Fibroblast of skin of scalp (primary cell): ENCODE measurements at regions not wholly inside any gene's neighbourhood (a gene's known extent, or its start where the extent isn't known, plus 50 kb on each side); places are given as distances from the start of the nearest gene placed in this dataset.

ENCODE experiments used
- DNase-seq: peaks from one replicate; pipeline ENCODE4 v3.0.0-alpha.2; 2013

DNA sequence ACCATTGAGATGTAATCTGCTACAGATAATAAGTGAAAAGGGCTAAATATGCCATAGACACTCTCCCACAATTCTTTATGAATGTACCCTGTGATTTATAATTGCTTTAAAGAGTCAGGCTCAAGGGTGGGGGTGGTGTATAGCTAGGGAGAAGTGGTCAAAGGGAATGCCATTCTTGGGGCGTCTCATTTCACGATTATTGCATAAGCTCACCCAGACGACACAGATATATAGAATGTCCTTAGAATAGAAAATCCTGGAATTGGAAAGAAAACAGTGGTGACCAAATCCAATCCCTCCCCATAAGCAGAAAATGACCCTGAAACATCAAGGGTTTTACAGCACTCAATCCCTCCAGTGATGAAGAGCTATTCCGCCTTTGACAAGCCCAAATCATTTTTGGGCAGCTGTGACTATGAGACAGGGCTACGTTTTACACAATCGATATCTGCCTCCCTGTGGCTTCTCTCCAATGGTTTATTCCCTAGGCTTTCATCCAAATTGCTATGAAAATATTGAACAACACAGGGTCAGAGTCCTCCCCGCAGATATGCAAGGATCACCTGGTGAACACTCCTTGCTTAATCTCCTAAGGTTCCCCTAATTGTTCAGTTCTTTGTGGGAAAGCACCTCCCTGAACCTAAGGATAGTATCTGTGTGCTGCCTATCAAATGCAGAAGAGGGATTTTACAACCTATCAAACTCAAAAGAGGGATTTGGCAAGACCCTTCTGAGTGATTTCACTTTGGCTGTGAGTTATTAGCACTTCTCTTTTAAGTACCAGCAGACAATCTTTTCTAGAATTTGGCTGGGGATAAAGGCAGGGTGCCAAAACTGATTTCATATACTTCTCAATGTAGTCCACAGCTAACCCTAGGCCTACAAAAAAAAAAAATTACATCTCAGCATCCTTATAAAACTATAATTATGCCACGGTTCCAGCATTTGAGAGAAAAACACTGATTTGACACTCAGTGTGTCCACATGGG is 144.9 kb upstream of the CDH6 start:
- no peak for DNase-seq

GRCh38 chr5:31047621-31048020 is 145.9 kb upstream of the CDH6 start:
- DNase-seq: no peak

DNA sequence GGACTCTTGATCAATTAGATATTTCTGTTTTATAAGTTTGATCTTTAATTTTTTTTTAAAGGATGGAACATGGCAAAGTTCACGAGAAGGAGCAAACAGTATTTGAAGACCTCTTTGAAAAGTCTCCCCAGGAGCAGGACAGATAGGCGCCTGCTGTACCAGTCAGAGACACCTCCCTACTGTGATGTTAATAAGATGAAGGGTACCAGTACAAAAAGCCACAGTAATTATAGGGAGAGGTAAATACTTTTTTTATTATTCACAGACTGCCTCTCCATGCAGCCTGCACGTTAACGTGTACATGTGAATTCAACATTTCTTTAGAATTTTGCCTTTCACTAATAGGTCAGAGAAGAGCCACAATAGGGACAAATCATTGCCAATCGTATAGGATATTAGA is 146.5 kb upstream of the CDH6 start:
- DNase-seq: no peak

DNA sequence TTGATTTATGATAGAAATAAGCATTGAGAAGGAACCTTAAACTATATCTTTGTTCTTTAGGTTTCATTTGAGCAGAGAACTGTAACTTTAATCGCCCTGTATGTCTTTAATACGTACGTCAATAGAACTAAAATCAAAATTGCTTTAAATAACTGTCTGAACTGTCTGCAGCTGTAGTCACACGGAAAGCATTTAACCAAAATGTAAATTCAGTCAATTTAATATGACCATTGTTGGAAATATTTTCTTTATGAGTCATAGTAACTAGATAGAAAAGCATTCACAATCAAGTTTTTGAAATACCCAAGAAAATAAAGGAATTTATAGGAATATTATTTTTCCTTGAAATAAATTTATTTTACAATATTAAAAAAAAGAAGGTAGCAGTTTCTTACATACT is 157.1 kb upstream of the CDH6 start:
- DNase-seq: peak; percentile 72

DNA sequence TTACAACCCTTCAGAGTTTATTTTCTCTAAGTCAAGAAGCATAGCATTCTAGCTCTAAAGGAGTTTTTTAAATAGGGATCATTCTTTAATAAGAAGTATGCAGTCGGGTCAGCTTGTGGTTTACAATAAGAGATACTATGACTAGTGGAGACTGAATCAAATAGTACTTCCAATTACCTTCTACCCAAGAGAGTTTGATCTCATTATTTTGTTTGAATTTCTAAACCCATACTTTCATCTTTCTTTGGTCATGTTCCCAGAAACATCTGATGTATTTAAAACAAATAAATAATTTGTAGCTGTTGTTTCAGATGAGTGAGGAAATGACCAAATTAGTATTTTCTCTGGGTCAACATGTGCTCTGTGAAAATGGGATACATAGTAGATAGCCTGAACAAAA is 160.2 kb upstream of the CDH6 start:
- peak; percentile 31 for DNase-seq

GRCh38 chr5:31029925-31030324 is 163.6 kb upstream of the CDH6 start:
- DNase-seq: no peak

- DNase-seq: no peak
These were observed 165.8 kb upstream of the CDH6 start for GRCh38 chr5:31027721-31028120.

DNA sequence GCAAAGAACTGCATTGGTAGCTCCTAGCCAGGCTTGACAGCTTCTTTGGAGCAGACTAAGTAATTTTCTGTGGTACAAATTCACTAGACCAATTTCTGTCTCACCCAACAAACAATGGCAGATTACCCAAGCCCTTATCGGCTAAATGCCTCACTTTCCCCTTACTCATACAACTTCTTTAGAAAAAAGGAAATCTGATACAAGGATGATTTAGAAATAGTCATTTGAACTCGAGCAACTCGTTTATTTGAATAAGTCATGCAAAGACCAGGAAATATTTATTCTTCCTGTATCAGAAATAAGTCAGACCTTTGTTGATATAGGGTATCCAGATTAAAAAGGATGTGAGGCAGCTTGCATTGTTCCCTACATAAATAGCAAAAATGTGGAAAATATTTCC is 170.4 kb upstream of the CDH6 start:
- peak; percentile 6 for DNase-seq

DNA sequence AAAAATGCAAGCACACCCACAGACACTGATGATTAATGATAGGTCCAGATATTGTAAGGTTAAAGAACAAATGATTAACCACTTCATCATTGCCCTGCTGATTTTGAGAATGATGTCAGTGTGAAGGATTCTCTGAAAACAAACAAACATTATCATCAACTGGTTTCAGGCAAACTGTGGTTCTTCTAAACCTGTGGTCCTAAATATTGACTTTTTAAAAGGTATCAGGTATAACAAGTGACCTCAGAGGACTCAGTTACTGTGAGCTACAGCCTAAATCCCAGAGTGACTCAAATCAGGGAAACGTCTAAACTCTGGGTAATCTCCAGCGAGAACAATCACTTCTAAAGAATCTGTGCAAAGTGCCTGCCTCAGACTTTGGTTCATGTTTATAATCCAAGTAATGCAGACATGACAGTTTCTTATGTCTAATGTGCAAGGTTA is 172.3 kb upstream of the CDH6 start:
- DNase-seq: no peak

DNA sequence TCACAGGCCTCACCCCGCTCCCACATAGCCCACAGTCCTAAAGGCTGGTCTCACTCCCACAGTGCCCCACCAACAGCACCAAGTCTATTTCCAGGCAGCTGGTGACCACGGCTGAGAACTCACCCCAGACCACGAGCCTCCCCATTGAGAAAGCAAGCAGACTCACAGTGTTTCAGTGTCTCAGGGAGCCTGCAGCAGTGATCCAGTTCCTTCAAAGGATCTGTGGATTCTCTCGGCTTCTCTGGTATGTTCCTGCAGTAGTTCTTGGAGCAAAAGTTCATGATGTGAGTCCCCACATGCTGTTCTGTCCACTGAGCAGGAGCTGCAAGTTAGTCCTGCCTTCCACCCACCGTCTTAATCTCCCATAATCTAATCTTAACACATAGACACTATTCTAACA is 185.3 kb upstream of the CDH6 start:
- no peak for DNase-seq

- DNase-seq: no peak
These were observed 185.8 kb upstream of the CDH6 start for GRCh38 chr5:31007672-31008071.

DNA sequence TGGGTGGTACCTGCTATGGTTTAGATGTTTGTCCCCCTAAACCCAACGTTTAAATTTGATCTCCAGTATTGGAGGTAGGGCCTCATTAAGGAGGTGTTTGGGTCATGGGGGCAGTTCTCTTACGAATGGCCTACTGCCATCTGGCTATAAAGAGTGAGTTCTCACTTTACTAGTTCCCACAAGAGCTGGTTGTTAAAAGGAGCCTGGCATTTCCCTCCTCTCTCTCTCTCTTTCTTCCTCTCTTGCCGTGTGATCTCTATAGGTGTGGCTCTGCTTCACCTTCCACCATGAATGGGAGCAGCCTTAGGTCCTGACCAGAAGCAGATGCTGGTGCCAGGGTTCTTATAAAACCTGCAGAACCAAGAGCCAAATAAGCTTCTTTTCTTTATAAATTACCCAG is 193.2 kb upstream of the CDH6 start:
- DNase-seq: no peak

- DNase-seq: no peak
These were observed 195.8 kb upstream of the CDH6 start for GRCh38 chr5:30997681-30998080.

- no peak for DNase-seq
These were observed 198.6 kb upstream of the CDH6 start for GRCh38 chr5:30994902-30995301.

- no peak for DNase-seq
These were observed 199.3 kb upstream of the CDH6 start for GRCh38 chr5:30994176-30994575.

DNA sequence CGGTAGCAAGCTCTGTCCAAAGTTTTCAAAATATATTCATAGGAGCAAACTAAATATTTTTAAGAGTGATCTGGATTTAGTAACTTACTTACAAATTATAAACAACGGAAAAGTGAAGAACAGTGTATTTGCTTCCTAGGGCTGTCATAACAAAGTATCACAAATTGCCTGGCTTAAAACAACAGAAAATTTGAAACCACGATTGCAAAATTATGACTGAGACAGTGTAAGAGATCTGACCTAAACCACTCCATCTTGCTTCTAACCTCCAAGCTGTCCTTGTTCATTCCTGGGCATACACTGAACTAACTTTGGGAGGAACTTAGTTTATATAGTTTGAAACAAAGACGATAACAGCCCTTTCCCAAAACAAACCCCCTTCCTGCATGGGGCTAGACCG is 202.0 kb upstream of the CDH6 start:
- no peak for DNase-seq

DNA sequence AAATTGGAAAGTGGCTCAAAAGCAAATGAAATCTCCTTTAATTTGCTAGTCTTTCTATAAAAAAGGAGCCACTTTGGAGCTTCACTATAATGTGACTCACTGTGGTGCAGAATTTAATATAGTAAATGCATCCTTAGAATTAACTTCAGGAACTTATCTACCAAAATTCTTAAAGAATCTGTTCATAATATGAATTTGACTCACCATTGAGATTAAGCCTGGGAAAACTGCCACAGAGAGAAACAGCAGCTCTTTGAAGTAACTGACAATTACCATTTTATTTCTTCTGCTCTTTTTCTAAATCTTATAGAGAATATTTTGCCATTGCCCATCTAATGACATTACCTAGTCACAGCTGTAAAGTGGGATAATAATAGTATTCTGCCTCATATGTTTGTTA is 211.9 kb upstream of the CDH6 start:
- peak; percentile 3 for DNase-seq

DNA sequence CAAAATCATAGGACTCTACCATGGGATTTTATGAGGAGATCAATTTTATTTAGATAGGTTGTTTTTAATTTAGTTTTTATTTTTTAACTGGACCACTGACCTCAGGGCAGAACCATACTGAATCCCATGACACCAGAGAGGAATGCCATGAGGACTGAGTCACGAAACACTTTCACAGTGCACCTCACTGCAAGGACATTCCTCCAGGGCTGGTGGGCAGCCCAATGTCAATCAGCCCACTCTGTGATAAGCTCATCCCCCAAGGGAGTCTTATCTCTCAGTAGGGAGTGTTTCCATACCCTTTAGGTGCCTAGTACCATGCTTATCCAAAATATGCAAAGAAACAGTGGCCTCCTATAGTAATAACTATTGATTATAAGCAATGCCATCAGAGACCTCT is 224.5 kb upstream of the CDH6 start:
- peak; percentile 2 for DNase-seq

- peak; percentile 2 for DNase-seq
These were observed 233.4 kb upstream of the CDH6 start for GRCh38 chr5:30960036-30960435.

DNA sequence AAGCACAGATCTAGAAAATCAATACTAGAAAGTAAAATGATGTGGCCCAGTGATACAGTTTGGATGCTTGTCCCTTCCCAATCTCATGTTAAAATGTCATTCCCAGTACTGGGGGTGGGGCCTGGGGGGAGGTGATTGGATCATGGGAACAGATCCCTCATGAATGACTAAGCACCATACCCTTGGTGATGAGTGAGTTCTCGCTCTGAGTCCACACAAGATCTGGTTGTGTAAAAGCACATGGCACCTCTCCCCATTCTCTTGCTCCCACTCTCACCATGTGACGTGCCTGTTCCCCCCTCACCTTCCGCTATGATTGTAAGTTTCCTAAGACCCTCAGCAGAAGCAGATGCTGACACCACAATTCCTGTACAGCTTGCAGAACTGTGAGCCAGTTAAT is 234.2 kb upstream of the CDH6 start:
- DNase-seq: peak; percentile 17

DNA sequence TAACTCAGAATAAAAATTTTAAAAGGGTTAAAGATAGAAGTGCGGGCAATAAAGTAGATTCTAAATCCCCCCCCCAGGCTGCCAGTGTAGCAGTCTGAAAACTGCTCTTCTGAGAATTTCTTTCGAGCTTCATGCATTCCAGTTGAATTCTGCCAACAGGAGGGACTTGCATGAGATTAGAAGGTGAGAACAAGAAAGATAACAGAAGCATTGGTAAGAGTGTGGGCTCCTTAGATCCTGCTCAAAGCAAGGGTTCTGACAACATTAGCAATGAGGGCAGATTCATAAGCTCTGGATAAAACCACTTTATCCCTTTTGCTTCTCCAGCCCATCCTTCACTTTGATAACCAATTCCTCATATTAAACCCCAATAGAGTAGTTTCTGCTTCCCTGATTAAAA is 235.9 kb upstream of the CDH6 start:
- DNase-seq: no peak

DNA sequence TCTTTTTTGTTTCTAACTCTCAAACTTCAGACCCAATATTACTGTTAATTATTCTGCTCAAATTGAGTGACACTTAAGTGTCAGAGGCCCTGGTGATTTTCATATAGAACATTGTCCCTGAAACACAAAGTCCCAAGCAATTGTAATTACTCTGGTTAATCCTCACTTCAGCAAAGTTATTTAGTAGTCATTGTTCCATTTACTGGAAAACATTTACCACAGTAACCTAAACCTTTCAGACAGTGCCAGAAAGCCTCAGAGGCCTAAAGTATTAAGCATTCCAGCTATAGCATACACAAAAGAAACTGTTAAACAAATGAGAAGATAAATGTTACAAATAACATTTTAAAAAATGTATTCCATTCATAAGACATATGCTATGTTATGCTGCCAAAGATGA is 237.2 kb upstream of the CDH6 start:
- DNase-seq: no peak

GRCh38 chr5:30937070-30937469 is 256.4 kb upstream of the CDH6 start:
- no peak for DNase-seq

DNA sequence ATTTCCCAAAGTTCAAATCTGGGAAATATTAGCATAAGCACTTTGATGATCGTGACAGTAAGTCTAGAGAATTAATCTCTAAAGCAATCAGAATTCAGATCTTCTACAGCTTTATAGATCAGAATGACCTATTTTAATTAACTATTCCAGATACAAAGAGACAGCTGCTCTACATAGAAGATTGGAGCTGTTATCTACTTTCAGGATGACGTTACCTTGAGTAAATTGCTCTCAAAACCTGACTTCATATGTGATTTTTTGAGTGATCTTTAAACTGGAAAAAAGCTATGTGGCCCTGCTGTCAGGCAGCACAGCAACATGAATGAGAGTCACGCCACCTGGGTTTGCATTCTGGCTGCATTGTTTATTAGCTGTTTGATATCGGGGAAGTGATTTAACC is 259.9 kb upstream of the CDH6 start:
- no peak for DNase-seq
